ENCODE measurements at regions not wholly inside any gene's neighbourhood (a gene's known extent, or its start where the extent isn't known, plus 50 kb on each side); places are given as distances from the start of the nearest gene placed in this dataset.
"Not testable (repeated sequence)": the region's sequence is repeated elsewhere in the genome, so short reads cannot be mapped to it uniquely, and the experiment has no call there.

DNA sequence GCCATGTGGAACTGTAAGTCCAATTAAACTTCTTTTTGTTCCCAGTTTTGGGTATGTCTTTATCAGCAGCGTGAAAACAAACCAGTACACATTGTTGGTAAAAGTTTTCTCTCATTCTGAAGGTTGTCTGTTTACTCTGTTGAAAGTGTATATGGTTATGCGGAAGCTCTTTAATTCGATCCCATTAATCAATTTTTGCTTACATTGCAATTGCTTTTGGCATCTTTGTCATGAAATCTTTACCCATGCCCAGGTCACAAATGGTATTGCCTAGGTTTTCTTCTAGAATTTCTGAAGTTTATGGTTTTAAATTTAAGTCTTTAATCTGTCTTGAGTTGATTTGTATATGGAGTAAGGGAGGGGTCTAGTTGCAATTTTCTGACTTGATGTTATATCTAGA is 1901.9 kb downstream of the MAT2B start:
- DNase-seq (ENCODE audit: low spot score) = no peak

- DNase-seq (ENCODE audit: low spot score) = no peak
Observed at GRCh38 chr5:165410476-165410875, 1905.1 kb downstream of the MAT2B start.

GRCh38 chr5:165411532-165411931 is 1906.1 kb downstream of the MAT2B start:
- not testable (repeated sequence) for DNase-seq (ENCODE audit: low spot score)

- DNase-seq (ENCODE audit: low spot score) = no peak
Observed at GRCh38 chr5:165420493-165420892, 1915.1 kb downstream of the MAT2B start.

- no peak for DNase-seq (ENCODE audit: low spot score)
Observed at GRCh38 chr5:165423697-165424299, 1918.4 kb downstream of the MAT2B start.

- no peak for DNase-seq (ENCODE audit: low spot score)
Observed at GRCh38 chr5:165425594-165425993, 1920.2 kb downstream of the MAT2B start.

DNA sequence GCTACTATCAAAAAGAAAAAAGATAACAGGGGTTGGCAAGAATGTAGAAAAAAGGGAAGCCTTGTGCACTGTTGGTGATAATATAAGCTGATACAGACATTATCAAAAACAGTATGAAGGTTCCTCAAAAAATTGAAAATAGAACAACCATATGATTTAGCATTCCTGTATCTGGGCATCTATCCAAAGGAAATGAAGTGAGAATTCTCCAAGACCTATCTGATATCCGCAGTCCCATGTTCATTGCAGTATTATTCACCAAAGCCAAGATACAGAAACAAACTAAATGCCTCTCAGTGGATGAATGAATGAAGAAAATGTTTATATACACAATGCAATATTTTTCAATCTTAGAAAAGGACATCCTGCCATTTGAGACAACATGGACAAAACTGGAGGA is 1943.3 kb downstream of the MAT2B start:
- DNase-seq (ENCODE audit: low spot score) = no peak

DNA sequence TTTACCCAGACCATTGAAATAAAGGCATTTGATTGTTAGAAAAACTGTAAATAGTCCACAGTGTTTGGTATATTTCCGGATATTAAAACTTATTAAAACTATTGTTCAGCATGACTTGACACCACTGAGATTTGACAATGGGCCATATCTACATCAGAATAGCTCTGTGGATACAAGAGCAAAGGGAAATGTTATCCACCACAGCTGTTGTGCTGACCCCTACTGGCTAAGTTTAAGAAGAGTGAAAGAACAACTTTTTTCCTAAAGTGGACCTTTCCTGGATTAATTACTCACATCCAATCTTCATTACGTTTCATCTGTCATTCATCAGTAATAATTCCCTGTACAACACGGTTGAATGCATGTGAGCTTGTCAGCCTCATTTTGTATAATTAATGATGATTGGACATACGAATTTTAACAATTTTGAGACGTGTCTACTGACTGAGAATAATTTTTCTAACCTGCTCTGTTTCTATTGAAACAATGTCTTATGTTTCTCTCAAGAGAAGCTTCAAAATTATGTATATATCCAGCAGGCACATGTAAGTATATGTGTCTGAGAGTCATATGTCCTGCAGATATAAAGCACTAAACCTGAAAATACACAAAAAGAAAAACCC is 1952.6 kb downstream of the MAT2B start:
- peak; percentile 9 for DNase-seq (ENCODE audit: low spot score)

DNA sequence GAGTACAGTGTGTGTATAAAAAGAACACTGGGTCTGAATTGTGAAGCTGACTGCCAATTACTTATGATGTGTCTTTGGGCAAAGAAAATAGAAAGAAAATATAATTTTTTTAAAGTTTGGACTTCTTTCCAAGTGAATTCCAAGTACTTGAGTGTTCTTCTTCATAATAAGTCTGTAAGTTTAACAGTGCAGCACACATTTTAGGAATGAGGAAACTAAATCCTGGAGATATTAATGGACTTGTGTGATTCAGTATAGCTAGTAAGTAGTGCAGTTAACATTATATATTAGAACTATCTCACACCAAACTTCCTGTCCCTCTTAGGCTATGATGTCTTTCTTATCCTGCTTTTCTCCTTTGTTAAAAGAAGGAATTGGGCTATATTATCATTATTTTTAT is 1953.8 kb downstream of the MAT2B start:
- no peak for DNase-seq (ENCODE audit: low spot score)

DNA sequence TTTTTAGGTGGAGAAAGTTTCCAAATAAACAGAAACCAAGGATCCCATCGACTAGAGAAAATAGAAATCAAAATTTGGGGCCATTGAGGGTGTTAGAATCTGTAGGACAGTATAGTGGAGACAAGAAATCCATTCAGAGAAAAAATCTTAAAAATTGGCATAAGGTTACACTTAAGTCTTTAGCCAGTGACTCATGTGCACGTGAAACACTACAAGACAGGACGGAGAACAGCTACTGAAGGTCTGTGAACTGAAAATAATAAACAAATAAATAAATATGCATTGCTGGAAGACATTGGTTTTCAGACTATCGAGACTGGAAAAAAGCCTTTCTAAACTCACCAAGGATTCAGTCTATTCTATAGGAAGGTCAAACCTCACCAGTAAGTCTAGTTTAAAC is 1955.5 kb downstream of the MAT2B start:
- DNase-seq (ENCODE audit: low spot score) = no peak

- no peak for DNase-seq (ENCODE audit: low spot score)
Observed at GRCh38 chr5:165477546-165477945, 1972.1 kb downstream of the MAT2B start.

GRCh38 chr5:165495829-165496380 is 1990.5 kb downstream of the MAT2B start:
- DNase-seq (ENCODE audit: low spot score) = no peak

GRCh38 chr5:165497707-165498106 is 1992.3 kb downstream of the MAT2B start:
- DNase-seq (ENCODE audit: low spot score) = peak; percentile 27

GRCh38 chr5:165502893-165503691 is 1997.7 kb downstream of the MAT2B start:
- no peak for DNase-seq (ENCODE audit: low spot score)

DNA sequence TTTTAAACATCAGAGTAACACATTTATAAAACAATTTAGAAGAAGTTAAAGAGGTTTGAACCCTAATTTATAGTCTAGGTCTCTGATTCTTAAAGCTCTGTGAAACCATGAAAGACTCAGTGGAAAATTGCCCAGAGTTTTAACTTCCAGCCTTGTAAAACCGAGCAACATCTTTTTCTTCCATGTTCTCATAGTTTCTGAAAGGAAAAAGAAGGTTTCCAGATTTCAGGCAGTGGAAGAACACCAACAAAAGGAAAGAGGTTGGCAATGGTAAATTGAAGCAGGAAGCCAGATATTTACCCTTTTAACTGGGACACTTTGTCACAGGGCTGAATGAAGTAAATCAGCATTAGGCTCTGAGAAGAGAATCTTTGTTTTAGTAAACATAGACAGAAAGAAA is 1999.3 kb downstream of the MAT2B start:
- DNase-seq (ENCODE audit: low spot score) = no peak

GRCh38 chr5:165508286-165508685 is 2002.9 kb downstream of the MAT2B start:
- no peak for DNase-seq (ENCODE audit: low spot score)

- no peak for DNase-seq (ENCODE audit: low spot score)
Observed at GRCh38 chr5:165508861-165509260, 2003.4 kb downstream of the MAT2B start.

DNA sequence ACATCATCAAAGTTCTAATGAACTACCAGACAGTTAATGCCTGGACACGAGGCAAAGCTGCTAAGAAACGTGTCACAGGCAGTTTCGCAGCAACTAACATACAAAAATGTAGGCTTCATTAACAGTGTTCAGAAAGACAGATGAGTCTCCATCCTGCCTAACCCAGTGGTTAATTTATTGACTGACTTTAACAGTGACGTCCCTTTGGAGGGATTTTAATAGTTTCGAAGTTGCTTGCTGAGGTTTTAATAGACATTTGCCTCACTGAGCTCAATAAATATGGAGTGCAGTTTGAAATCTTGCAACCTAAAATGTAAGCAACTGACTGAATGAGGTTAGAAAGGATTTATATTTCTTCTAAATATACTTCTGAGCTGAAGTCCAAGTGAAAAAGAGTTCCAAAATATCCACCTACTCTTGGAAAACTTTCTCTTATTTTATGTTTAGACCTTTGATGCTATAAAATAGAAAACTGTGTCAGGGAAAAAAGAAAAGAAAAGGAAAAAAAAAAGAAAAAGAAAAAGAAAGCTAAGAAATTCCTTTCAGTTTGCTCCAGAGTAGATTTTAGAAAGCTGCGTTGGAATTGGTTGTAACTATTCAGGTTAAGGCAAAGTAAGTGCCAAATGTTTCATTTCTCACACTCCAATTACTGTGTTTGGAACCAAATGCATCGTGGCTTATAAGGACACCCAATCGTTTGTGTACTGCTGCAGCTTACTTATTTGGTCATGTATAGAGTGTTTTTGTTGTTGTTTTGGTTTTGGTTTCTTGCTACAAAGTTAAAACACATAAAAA is 2016.6 kb downstream of the MAT2B start:
- no peak for DNase-seq (ENCODE audit: low spot score)

- no peak for DNase-seq (ENCODE audit: low spot score)
Observed at GRCh38 chr5:165525271-165525670, 2019.9 kb downstream of the MAT2B start.

GRCh38 chr5:165526357-165526756 is 2020.9 kb downstream of the MAT2B start:
- DNase-seq (ENCODE audit: low spot score) = no peak

DNA sequence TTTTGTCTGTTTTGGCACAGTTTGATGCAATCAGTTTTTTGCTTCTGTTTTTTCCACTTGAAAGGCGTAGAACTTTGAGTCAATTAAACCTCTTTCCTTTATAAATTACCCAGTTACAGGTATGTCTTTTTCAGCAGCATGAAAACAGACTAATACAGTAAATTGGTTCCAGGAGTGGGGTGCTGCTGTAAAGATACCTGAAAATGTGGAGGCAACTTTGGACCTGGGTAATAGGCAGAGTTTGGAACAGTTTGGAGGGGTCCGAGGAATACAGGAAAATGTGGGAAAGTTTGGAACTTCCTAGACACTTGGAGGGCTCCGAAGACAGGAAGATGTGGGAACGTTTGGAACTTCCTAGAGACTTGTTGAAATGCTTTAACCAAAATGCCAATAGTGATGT is 2022.2 kb downstream of the MAT2B start:
- DNase-seq (ENCODE audit: low spot score) = no peak

- no peak for DNase-seq (ENCODE audit: low spot score)
Observed at GRCh38 chr5:165538065-165538464, 2032.6 kb downstream of the MAT2B start.
